Activated naive CD4-positive, alpha-beta T cell treated with anti-CD3 and anti-CD28 coated beads for 36 hours (primary cell): ENCODE measurements at regions not wholly inside any gene's neighbourhood (a gene's known extent, or its start where the extent isn't known, plus 50 kb on each side); places are given as distances from the start of the nearest gene placed in this dataset.

Experiments
- CTCF ChIA-PET: fragments of 350-600 bp; sonication (Branson Sonifier 250); formaldehyde crosslinking; loops from one replicate; lab custom pipeline; 2021; ENCODE audit warnings: antibody characterized with exemption; lab: Charles Lee
- DNase-seq: peaks from one replicate; pipeline ENCODE4 v3.0.0-alpha.2; 2020
- H3K27ac Mint-ChIP-seq: one replicate; pipeline ENCODE4 v1.8.0; 2021; ENCODE audit warnings: mild to moderate bottlenecking, mixed read lengths
- H3K27me3 Mint-ChIP-seq: one replicate; pipeline ENCODE4 v1.8.0; 2021; ENCODE audit warnings: low read depth, mixed read lengths
- H3K36me3 Mint-ChIP-seq: one replicate; pipeline ENCODE4 v1.8.0; 2021; ENCODE audit warnings: low read depth, mixed read lengths
- H3K4me1 Mint-ChIP-seq: one replicate; pipeline ENCODE4 v1.8.0; 2021; ENCODE audit warnings: low read depth, mixed read lengths
- H3K4me3 Mint-ChIP-seq: one replicate; pipeline ENCODE4 v1.8.0; 2021; ENCODE audit warnings: mild to moderate bottlenecking, moderate library complexity, mixed read lengths
- H3K9me3 Mint-ChIP-seq: one replicate; pipeline ENCODE4 v1.8.0; 2021; ENCODE audit warnings: mixed read lengths
- intact Hi-C: fragments of 100-400 bp; cut with micrococcal nuclease; formaldehyde crosslinking; loops from one replicate; pipeline ENCODE4 v1.15.1; 2023

GRCh38 chr18:37662546-37663339 lies 97.1 kb upstream of the CELF4 start:
- Mint-ChIP-seq H3K36me3 (no peaks in the 10 kb centered on the region), H3K9me3 (no peaks in the 10 kb centered on the region), H3K4me3 (no peak overlapping the region), H3K4me1 (no peaks in the 10 kb centered on the region), H3K27me3 (no peaks in the 10 kb centered on the region), H3K27ac (no peak overlapping the region)
- intact Hi-C loops, result no loop called here
- no peak for DNase-seq
- CTCF ChIA-PET, result no interaction called here

- Mint-ChIP-seq H3K9me3 (no peaks in the 10 kb centered on the region), H3K4me3 (no peak overlapping the region), H3K36me3 (no peaks in the 10 kb centered on the region), H3K27me3 (no peaks in the 10 kb centered on the region), H3K4me1 (no peaks in the 10 kb centered on the region), H3K27ac (no peak overlapping the region)
- intact Hi-C loops, result no loop called here
- DNase-seq, result no peak
- CTCF ChIA-PET, result no interaction called here
Measured at GRCh38 chr18:37662099-37662498, 96.5 kb upstream of the CELF4 start.

- Mint-ChIP-seq H3K27me3 (no peaks in the 10 kb centered on the region), H3K4me3 (no peak overlapping the region), H3K9me3 (no peaks in the 10 kb centered on the region), H3K36me3 (no peaks in the 10 kb centered on the region), H3K27ac (no peak overlapping the region), H3K4me1 (no peaks in the 10 kb centered on the region)
- intact Hi-C loops, result no loop called here
- CTCF ChIA-PET, result no interaction called here
- no peak for DNase-seq
Measured at GRCh38 chr18:37661478-37661877, 95.9 kb upstream of the CELF4 start.

- Mint-ChIP-seq H3K4me1 (no peaks in the 10 kb centered on the region), H3K27me3 (no peaks in the 10 kb centered on the region), H3K4me3 (no peak overlapping the region), H3K36me3 (no peaks in the 10 kb centered on the region), H3K27ac (no peak overlapping the region), H3K9me3 (no peaks in the 10 kb centered on the region)
- no peak for DNase-seq
- CTCF ChIA-PET, result no interaction called here
- intact Hi-C loops, result no loop called here
Measured at GRCh38 chr18:37661061-37661460, 95.5 kb upstream of the CELF4 start.

GRCh38 chr18:37660658-37661057 lies 95.1 kb upstream of the CELF4 start:
- no peak for DNase-seq
- intact Hi-C loops, result no loop called here
- no peak overlapping the region for H3K27ac Mint-ChIP-seq
- CTCF ChIA-PET, result no interaction called here
- no peaks in the 10 kb centered on the region for H3K9me3 Mint-ChIP-seq
- no peak overlapping the region for H3K4me3 Mint-ChIP-seq
- H3K36me3 Mint-ChIP-seq, result no peaks in the 10 kb centered on the region
- no peaks in the 10 kb centered on the region for H3K27me3 Mint-ChIP-seq
- H3K4me1 Mint-ChIP-seq, result no peaks in the 10 kb centered on the region

- no peaks in the 10 kb centered on the region for H3K9me3 Mint-ChIP-seq
- no peak overlapping the region for H3K4me3 Mint-ChIP-seq
- no peak for DNase-seq
- H3K27ac Mint-ChIP-seq, result no peak overlapping the region
- CTCF ChIA-PET, result no interaction called here
- H3K36me3 Mint-ChIP-seq, result no peaks in the 10 kb centered on the region
- H3K27me3 Mint-ChIP-seq, result no peaks in the 10 kb centered on the region
- no peaks in the 10 kb centered on the region for H3K4me1 Mint-ChIP-seq
- intact Hi-C loops, result no loop called here
Measured at GRCh38 chr18:37659906-37660305, 94.3 kb upstream of the CELF4 start.

- Mint-ChIP-seq H3K4me3 (no peak overlapping the region), H3K36me3 (no peaks in the 10 kb centered on the region), H3K27me3 (no peaks in the 10 kb centered on the region), H3K4me1 (no peaks in the 10 kb centered on the region), H3K9me3 (no peaks in the 10 kb centered on the region), H3K27ac (no peak overlapping the region)
- CTCF ChIA-PET, result no interaction called here
- no peak for DNase-seq
- intact Hi-C loops, result no loop called here
Measured at GRCh38 chr18:37658894-37659293, 93.3 kb upstream of the CELF4 start.

GRCh38 chr18:37657493-37657892 lies 91.9 kb upstream of the CELF4 start:
- CTCF ChIA-PET, result no interaction called here
- intact Hi-C loops, result no loop called here
- no peaks in the 10 kb centered on the region for H3K36me3 Mint-ChIP-seq
- H3K4me1 Mint-ChIP-seq, result no peaks in the 10 kb centered on the region
- H3K9me3 Mint-ChIP-seq, result no peaks in the 10 kb centered on the region
- no peak overlapping the region for H3K4me3 Mint-ChIP-seq
- H3K27ac Mint-ChIP-seq, result no peak overlapping the region
- no peaks in the 10 kb centered on the region for H3K27me3 Mint-ChIP-seq
- no peak for DNase-seq

GRCh38 chr18:37654731-37655369 lies 89.3 kb upstream of the CELF4 start:
- CTCF ChIA-PET, result no interaction called here
- Mint-ChIP-seq H3K27me3 (no peaks in the 10 kb centered on the region), H3K4me1 (no peaks in the 10 kb centered on the region), H3K36me3 (no peaks in the 10 kb centered on the region), H3K9me3 (peaks cover 2% of the 10 kb centered on the region), H3K27ac (no peak overlapping the region), H3K4me3 (no peak overlapping the region)
- intact Hi-C loops, result no loop called here
- no peak for DNase-seq

- H3K27me3 Mint-ChIP-seq, result no peaks in the 10 kb centered on the region
- no peak for DNase-seq
- H3K4me3 Mint-ChIP-seq, result no peak overlapping the region
- H3K27ac Mint-ChIP-seq, result no peak overlapping the region
- H3K36me3 Mint-ChIP-seq, result peaks cover 2% of the 10 kb centered on the region
- peaks cover 5% of the 10 kb centered on the region for H3K9me3 Mint-ChIP-seq
- CTCF ChIA-PET, result no interaction called here
- no peaks in the 10 kb centered on the region for H3K4me1 Mint-ChIP-seq
- intact Hi-C loops, result no loop called here
Measured at GRCh38 chr18:37654034-37654433, 88.4 kb upstream of the CELF4 start.

- Mint-ChIP-seq H3K4me3 (no peak overlapping the region), H3K4me1 (no peaks in the 10 kb centered on the region), H3K9me3 (peaks cover 5% of the 10 kb centered on the region), H3K27ac (no peak overlapping the region), H3K27me3 (no peaks in the 10 kb centered on the region), H3K36me3 (peaks cover 2% of the 10 kb centered on the region)
- intact Hi-C loops, result no loop called here
- CTCF ChIA-PET, result no interaction called here
- no peak for DNase-seq
Measured at GRCh38 chr18:37653618-37654017, 88.0 kb upstream of the CELF4 start.

GRCh38 chr18:37649930-37650329 lies 84.3 kb upstream of the CELF4 start:
- CTCF ChIA-PET, result no interaction called here
- Mint-ChIP-seq H3K4me1 (no peaks in the 10 kb centered on the region), H3K27me3 (no peaks in the 10 kb centered on the region), H3K36me3 (peaks cover 3% of the 10 kb centered on the region), H3K4me3 (no peak overlapping the region), H3K27ac (no peak overlapping the region), H3K9me3 (peaks cover 16% of the 10 kb centered on the region)
- intact Hi-C loops, result no loop called here
- DNase-seq, result no peak

- CTCF ChIA-PET, result no interaction called here
- no peak for DNase-seq
- Mint-ChIP-seq H3K36me3 (peaks cover 3% of the 10 kb centered on the region), H3K4me3 (no peak overlapping the region), H3K9me3 (peaks cover 17% of the 10 kb centered on the region), H3K4me1 (no peaks in the 10 kb centered on the region), H3K27ac (no peak overlapping the region), H3K27me3 (no peaks in the 10 kb centered on the region)
- intact Hi-C loops, result no loop called here
Measured at GRCh38 chr18:37649416-37649815, 83.8 kb upstream of the CELF4 start.
